HG02623 (cell line): ENCODE measurements at regions not wholly inside any gene's neighbourhood (a gene's known extent, or its start where the extent isn't known, plus 50 kb on each side); places are given as distances from the start of the nearest gene placed in this dataset.

Source experiments
- ATAC-seq: cut with Tn5 transposase; IDR thresholded peaks from one replicate; pipeline ENCODE4 v1.9.1; 2021; ENCODE audit warnings: moderate library complexity; ENCODE audit not compliant: unreplicated experiment

DNA sequence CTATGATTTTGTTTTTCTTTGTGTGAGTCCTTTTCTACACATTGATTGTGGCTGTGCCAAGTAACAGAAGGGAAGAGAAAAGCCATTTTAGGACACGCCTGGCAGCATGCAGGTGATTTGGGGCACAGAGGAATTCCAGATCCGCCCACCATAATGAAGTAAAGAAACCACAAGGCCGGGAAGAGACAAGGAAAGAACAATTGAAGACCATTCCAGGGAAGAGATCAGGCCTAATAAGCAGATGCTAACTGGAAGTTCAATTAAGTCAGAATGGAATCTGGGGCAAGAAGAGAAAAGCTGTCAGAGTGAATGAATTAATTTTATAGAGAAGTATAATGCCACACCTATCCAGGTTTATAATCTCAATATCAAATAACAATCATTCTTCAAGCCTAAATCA lies 110.2 kb upstream of the ISL1 start:
- ATAC-seq = no peak

DNA sequence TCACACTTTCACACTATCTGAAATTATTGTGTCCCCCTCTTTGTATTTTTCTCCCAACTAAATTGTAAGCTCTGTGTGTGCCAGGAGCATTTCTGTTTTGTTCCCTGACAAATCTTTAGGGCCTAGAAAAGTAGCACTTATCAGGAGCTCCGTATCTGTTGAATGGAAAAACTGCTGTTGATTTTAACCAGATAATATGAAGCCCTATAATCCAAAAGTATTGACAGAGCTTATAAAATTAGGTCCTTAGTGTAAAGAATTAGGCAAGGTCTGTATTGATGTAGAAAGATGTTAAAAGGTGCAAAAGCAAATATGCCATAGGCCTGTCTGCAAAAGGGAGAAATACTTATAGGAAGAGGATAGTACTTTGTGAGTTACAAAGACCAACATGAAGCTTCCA lies 109.4 kb upstream of the ISL1 start:
- ATAC-seq = no peak

DNA sequence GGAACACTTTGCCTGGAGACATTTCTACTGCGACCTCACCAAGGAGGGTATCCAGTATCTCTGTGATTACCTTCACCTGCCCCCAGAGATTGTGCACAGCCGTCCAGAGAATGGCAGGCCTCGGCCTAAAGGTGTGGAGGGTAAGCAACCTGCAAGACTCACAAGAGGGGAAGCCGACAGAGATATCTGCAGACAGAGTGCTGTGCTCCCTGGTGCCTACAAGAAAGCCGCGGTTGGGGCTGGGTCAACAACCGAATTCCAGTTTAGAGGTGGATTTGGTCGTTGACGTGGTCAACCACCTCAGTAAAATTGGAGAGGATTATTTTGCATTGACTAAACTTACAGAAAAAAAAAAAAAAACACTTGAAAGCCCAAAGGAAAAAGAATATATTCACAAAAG lies 107.8 kb upstream of the ISL1 start:
- ATAC-seq = no peak

GRCh38 chr5:51276250-51276649 lies 107.0 kb upstream of the ISL1 start:
- ATAC-seq = no peak

GRCh38 chr5:51278539-51278938 lies 104.7 kb upstream of the ISL1 start:
- no peak for ATAC-seq

DNA sequence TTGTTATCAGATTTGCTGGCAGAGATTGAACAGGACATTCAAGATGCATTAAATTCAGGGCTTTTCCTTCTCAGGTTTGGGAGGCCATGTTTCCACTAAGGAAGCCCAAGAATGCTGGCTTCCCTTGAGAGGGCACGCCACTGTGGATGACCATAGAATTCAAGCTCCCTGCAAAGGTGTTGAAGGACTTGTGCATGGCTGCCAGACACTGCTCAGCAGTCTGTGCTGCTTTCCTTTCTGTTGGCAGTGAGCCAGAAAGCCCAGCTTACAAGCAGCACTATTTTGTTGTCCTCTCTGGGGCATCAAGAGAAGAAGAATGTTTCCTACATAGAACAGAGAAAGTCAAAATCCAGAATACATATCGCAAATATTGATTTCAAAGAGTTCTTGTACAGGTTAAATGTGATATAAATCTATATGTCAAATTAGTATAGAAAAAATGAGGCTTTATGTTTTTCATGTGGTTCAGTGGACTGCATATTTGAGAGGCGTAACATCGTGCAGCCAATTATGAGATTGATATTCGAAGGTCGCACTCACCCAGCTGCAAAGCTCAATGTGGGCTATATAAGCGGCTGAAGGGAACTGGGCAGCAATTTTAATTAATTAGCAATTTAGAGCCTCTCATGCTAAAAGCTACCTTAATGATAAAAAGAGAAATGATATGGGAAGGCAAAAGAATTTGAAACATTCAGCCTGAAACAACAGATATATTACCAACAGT lies 103.1 kb upstream of the ISL1 start:
- ATAC-seq = no peak

DNA sequence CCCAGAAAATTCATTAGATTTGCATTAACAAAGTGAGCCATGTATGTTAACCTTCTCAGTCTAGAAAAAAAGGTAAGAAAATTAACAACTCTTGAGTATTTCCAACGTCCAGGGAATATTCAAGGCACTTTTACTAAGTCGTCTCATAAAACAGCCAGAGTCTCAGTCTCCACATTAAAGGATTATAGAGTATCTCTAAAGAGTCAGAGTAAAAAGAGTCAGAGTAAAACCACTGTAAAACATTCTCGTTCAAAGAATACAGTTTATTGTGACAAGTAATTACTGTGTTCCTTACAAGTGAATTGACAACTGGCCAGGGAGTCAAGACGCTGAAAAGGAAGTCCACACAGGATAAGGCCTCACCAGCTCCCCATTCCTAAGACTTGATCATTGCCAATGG lies 97.2 kb upstream of the ISL1 start:
- no peak for ATAC-seq

GRCh38 chr5:51302343-51302742 lies 80.9 kb upstream of the ISL1 start:
- ATAC-seq = no peak

DNA sequence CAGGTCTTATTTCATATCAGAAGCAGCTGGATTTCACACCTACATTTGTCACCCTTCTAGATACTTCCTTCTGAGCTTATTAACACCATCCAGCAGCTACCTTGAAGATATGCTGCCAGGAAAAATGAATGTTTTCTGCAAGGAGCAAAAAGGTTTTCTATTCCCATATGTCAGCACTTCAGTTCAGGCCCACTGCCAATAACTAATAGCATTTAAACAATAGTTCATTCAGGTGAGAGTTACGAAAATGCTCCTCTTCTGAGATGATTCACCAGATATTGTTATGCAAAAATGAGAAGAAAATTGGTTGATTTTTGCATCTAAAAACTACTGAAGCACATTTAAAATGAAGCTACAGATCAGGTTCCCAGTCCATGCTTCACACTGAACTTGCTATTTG lies 56.4 kb upstream of the ISL1 start:
- no peak for ATAC-seq
